Vagina (tissue), 2 donors: ENCODE measurements at regions not wholly inside any gene's neighbourhood (a gene's known extent, or its start where the extent isn't known, plus 50 kb on each side); places are given as distances from the start of the nearest gene placed in this dataset.
A peak's percentile ranks its signal among the peaks of the same experiment; 100 is the strongest.

Experiments
- DNase-seq, 2 donors: peaks; one replicate each; pipeline ENCODE4 v3.0.0-alpha.2; 2017; ENCODE audit errors: extremely low spot score in 2 of 2
- H3K27ac ChIP-seq: fragments of 200-600 bp; sonication (generic); one replicate; pipeline ENCODE4 v1.5.1; 2019
- H3K27me3 ChIP-seq: fragments of 200-600 bp; sonication (generic); one replicate; pipeline ENCODE4 v1.5.1; 2019
- H3K36me3 ChIP-seq, 2 donors: fragments of 200-600 bp; sonication (generic); one replicate each; pipeline ENCODE4 v1.5.1; 2017 to 2019
- H3K4me1 ChIP-seq: fragments of 200-600 bp; sonication (generic); one replicate; pipeline ENCODE4 v1.5.1; 2019
- H3K4me3 ChIP-seq, 2 donors: fragments of 200-600 bp; sonication (generic); 1 replicate in 1 of 2; 2 replicates in 1 of 2; pipeline ENCODE4 v1.5.1; 2016 to 2019
- H3K9me3 ChIP-seq: fragments of 200-600 bp; sonication (generic); one replicate; pipeline ENCODE4 v1.5.1; 2019
- POLR2A ChIP-seq, 2 donors: fragments of 450-650 bp; IDR thresholded peaks; one replicate each; pipeline ENCODE4 v1.6.1; 2017; ENCODE audit warnings: antibody characterized with exemption in 2 of 2, mild to moderate bottlenecking in 2 of 2, moderate library complexity in 2 of 2
- POLR2AphosphoS5 ChIP-seq, 2 donors: sonication (generic); formaldehyde crosslinking; IDR thresholded peaks; one replicate each; pipeline ENCODE4 v1.9.0; 2017; ENCODE audit warnings: antibody characterized with exemption in 2 of 2, mild to moderate bottlenecking in 2 of 2, low read depth in 1 of 2; ENCODE audit not compliant: insufficient read depth in 1 of 2
- intact Hi-C: fragments of 100-400 bp; cut with DNase I; formaldehyde crosslinking; loops from one replicate; pipeline ENCODE4 v1.15.1; 2023
- TF ChIP-seq, protein P1 (sequence below), 3 experiments: fragments of 450-650 bp in 2 of 3; fragments of 200-600 bp in 1 of 3; sonication (generic) in 1 of 3; IDR thresholded peaks; one replicate each; pipeline ENCODE4 v1.5.1; 2017 to 2019; ENCODE audit warnings: antibody characterized with exemption in 3 of 3, mild to moderate bottlenecking in 2 of 3, moderate library complexity in 2 of 3

DNA sequence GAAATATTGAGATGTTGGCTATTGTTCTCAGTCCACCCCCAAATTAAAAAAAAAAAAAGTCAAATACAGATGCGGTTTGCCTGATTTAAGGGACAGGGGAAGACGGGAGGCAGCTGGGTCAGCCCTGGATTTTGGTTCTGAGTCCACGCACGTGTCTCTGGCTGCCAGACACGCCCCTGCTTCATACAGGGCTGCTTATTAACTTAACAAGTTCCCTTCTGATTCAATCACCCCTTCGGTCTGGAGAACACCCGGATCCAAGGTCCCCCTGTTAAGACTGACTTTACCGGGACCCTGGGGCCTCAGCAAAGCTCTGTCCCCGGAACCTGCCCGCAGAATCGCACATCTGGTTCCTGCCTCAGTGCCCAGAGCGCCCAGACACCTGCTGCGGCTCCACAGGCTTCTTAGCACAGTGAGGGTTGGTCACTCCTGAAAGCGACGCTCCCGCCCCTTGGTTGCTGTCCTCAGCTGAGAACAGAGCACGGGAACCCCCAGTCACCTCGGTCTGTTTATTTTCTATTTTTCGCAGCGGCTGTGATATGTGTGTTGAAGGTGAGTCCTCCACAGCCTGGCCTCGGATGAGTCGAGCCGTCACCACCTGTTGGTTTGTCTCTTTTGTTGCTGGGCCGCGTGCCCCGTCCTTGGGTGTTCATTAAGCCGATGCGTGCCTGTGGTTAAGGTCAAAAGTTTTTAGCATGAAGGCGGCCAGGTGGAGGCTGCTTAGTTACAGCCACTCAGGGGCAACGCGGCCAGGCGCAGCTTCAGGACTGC is 57.2 kb downstream of the RTP5 start:
- H3K9me3 ChIP-seq: no peaks in the 10 kb centered on the region
- no peaks in the 10 kb centered on the region for H3K36me3 ChIP-seq
- TF ChIP-seq, protein P1, sequence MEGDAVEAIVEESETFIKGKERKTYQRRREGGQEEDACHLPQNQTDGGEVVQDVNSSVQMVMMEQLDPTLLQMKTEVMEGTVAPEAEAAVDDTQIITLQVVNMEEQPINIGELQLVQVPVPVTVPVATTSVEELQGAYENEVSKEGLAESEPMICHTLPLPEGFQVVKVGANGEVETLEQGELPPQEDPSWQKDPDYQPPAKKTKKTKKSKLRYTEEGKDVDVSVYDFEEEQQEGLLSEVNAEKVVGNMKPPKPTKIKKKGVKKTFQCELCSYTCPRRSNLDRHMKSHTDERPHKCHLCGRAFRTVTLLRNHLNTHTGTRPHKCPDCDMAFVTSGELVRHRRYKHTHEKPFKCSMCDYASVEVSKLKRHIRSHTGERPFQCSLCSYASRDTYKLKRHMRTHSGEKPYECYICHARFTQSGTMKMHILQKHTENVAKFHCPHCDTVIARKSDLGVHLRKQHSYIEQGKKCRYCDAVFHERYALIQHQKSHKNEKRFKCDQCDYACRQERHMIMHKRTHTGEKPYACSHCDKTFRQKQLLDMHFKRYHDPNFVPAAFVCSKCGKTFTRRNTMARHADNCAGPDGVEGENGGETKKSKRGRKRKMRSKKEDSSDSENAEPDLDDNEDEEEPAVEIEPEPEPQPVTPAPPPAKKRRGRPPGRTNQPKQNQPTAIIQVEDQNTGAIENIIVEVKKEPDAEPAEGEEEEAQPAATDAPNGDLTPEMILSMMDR (IDR thresholded peaks at IDR 0.05): no peak
- TF ChIP-seq POLR2A (IDR thresholded peaks at IDR 0.05): no peak
- TF ChIP-seq POLR2AphosphoS5 (IDR thresholded peaks at IDR 0.05; ENCODE audit: insufficient read depth in 1 of 2, low read depth in 1 of 2): no peak
- intact Hi-C loops: no loop called here
- no peak overlapping the region for H3K4me3 ChIP-seq
- no peaks in the 10 kb centered on the region for H3K4me1 ChIP-seq
- DNase-seq: no peak
- H3K27ac ChIP-seq: no peak overlapping the region
- no peaks in the 10 kb centered on the region for H3K27me3 ChIP-seq

DNA sequence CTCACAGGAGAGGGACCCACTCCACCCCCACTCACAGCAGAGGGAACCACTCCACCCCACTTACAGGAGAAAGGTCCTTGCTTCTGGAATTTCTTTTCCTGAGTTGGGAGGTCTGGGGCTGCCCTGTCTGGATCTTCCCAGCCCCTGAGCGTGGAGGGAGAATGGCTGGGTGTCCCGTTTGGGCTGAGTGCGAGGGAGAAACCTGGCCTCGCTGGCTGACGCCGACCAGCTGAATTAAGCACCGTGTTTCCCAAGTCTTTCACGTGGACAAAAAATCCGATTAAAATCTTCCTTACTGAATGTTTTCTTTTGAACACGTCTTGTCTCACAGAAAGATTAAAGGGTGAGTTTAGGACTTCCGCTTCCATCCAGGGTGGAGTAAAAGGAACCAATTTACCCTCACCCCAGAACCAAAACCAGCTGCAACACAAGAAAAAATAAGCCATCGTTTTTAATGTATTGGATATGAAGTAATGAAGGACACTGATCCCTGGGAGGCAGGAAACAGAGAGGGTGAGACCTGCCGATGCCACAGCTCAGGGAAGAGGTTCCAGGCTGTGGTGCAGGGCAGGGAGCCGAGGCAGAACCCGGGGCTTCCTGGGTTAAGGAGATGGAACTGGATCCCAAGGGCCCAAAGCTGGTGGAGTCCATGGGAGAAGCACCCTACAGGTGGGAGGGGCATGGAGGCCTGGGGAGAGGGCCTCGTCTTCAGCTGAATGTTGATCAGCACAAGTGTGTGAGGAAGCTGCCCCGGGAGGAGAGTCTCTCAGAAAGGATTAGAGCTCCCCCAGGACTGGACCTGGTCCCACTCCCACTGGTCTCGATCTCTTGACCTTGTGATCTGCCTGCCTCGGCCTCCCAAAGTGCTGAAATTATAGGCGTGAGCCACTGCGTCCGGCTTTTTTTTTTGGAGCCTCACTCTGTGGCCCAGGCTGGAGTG is 60.3 kb downstream of the RTP5 start:
- H3K27me3 ChIP-seq: no peaks in the 10 kb centered on the region
- intact Hi-C loops: no loop called here
- H3K9me3 ChIP-seq: no peaks in the 10 kb centered on the region
- no peak overlapping the region for H3K4me3 ChIP-seq
- no peak for DNase-seq
- H3K36me3 ChIP-seq: no peaks in the 10 kb centered on the region
- TF ChIP-seq POLR2A (IDR thresholded peaks at IDR 0.05): no peak
- TF ChIP-seq, protein P1 (IDR thresholded peaks at IDR 0.05): no peak
- TF ChIP-seq POLR2AphosphoS5 (IDR thresholded peaks at IDR 0.05; ENCODE audit: insufficient read depth in 1 of 2, low read depth in 1 of 2): no peak
- no peak overlapping the region for H3K27ac ChIP-seq
- H3K4me1 ChIP-seq: peaks cover 22% of the 10 kb centered on the region

DNA sequence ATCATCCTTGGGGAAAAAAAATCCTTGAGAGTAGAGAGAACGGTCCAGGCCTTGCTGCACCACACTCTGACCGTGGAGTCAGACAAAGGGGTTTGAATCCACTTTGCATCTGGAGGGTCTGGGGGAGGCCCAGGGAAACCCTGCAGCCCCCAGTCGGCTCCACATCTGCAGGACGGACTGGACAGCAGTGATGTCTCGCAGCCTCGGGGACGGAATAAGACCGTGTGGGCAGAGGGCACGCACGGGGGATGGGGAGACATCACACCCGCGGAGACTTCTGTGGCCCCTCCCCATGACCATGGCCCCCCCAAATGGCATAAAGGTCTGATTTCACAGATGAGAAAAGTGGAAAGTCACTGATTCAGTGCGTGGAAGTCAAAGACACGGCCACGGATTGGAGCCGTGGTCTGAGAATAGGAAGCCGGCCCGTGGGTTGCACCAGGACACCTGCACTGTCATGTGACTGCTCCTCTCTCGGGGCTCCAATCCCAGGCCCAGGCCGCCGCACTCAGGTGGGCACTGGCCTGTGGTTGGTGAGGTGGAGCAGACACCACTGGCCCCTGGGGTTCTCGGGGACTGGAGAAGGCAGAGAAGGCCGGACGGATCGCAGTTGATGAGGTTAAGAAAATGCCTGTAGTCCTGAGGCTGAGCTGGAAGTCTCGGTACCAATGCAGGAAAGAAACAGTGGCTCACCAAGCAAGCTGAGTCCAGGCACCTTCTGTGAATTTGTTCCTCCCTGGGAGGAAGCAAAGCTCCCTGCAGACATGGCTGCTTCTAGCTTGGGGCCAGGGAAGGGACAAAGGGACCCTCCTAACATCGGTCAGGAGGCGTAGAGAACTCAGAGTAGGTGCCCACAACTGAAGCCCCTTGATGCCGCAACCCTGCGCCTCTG is 61.8 kb downstream of the RTP5 start:
- no peak for DNase-seq
- H3K27ac ChIP-seq: no peak overlapping the region
- no peak for TF ChIP-seq POLR2AphosphoS5 (IDR thresholded peaks at IDR 0.05; ENCODE audit: insufficient read depth in 1 of 2, low read depth in 1 of 2)
- TF ChIP-seq, protein P1 (IDR thresholded peaks at IDR 0.05): no peak
- TF ChIP-seq POLR2A (IDR thresholded peaks at IDR 0.05): no peak
- no peaks in the 10 kb centered on the region for H3K36me3 ChIP-seq
- no peaks in the 10 kb centered on the region for H3K27me3 ChIP-seq
- H3K4me3 ChIP-seq: no peak overlapping the region
- intact Hi-C loops: no loop called here
- H3K4me1 ChIP-seq: peaks cover 22% of the 10 kb centered on the region
- H3K9me3 ChIP-seq: no peaks in the 10 kb centered on the region

DNA sequence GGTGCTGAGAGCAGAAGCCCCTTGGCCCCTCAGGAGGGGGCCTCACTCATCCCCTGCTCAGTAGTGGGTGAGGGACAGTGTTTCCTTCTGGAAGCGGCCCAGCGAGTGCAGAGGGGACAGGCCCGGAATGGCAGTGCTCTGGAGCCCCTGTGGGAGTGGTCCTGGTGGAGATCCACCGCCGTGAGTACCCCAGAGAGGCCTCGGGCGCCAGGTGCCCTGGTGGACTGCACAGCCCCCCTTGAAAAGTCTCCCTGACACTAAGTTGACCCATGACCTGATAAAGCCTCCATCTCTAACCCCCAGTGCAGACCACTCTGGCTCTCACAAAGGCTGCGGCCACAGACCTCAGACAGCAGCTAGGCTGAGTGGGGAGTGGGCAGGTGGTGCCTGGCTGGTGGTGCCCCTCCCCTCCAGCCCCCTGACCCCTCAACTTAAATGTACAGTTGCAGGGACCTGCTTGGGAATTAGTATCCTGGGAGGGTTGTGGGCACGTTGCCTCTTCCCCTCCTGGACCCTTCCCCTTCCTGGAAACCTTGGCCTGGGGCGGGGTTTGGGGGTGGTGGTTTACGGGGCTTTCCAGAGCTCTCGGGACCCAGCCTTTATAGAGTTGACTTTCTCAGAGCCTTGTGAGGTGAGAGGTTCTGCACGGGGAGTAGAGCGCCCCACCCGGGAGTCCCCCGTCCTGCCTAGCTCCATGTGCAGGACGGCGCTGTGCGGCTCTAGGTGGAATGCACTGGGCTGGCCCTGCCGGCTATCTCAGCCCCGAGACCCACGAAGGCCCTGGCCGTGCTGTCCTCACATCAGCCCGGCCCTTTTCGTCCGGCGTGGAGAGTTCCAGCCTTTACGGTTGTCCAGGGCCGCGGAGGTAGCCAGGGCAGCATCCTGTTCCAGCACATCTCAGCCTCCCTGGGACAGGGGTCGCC is 62.7 kb downstream of the RTP5 start:
- no peak for DNase-seq

More for the DNA sequence above, 62.7 kb downstream of the RTP5 start:
- no peaks in the 10 kb centered on the region for H3K36me3 ChIP-seq
- no peaks in the 10 kb centered on the region for H3K27me3 ChIP-seq
- H3K4me3 ChIP-seq: no peak overlapping the region
- H3K4me1 ChIP-seq: peaks cover 22% of the 10 kb centered on the region
- intact Hi-C loops: no loop called here
- H3K9me3 ChIP-seq: no peaks in the 10 kb centered on the region
- TF ChIP-seq POLR2AphosphoS5 (IDR thresholded peaks at IDR 0.05; ENCODE audit: insufficient read depth in 1 of 2, low read depth in 1 of 2) (no peak), POLR2A (IDR thresholded peaks at IDR 0.05) (no peak)
- TF ChIP-seq, protein P1 (IDR thresholded peaks at IDR 0.05): no peak
- H3K27ac ChIP-seq: peak overlapping the region; percentile 56
